ENCODE measurements at regions not wholly inside any gene's neighbourhood (a gene's known extent, or its start where the extent isn't known, plus 50 kb on each side); places are given as distances from the start of the nearest gene placed in this dataset.

DNA sequence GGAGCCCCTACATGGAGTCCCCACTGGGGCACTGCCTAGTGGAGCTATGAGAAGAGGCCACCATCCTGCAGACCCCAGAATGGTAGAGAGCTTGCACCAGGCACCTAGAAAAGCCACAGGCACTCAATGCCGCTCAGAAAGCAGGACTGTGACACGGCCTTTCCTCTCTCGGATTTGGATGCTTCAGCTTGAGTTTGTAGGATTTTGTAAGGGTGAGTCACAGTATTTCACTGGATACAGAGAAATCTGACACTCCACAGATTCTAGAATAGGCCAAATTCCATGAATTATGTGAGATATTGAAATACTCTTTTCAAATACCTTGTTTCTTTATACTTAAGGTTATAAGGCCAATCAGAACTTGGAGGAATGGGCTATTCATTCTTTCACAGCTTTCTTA lies 424.5 kb downstream of the HTR1B start:
- TF ChIP-seq, protein P1, sequence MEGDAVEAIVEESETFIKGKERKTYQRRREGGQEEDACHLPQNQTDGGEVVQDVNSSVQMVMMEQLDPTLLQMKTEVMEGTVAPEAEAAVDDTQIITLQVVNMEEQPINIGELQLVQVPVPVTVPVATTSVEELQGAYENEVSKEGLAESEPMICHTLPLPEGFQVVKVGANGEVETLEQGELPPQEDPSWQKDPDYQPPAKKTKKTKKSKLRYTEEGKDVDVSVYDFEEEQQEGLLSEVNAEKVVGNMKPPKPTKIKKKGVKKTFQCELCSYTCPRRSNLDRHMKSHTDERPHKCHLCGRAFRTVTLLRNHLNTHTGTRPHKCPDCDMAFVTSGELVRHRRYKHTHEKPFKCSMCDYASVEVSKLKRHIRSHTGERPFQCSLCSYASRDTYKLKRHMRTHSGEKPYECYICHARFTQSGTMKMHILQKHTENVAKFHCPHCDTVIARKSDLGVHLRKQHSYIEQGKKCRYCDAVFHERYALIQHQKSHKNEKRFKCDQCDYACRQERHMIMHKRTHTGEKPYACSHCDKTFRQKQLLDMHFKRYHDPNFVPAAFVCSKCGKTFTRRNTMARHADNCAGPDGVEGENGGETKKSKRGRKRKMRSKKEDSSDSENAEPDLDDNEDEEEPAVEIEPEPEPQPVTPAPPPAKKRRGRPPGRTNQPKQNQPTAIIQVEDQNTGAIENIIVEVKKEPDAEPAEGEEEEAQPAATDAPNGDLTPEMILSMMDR (IDR thresholded peaks at IDR 0.05; ENCODE audit: low read depth, low read length), result no peak
- H3K27me3 ChIP-seq, result no peaks in the 10 kb centered on the region
- H3K36me3 ChIP-seq, result no peaks in the 10 kb centered on the region
- no peak for DNase-seq
- H3K4me3 ChIP-seq (ENCODE audit: low read depth, low read length), result no peak overlapping the region
- H3K4me1 ChIP-seq, result no peaks in the 10 kb centered on the region
- no peaks in the 10 kb centered on the region for H3K9me3 ChIP-seq

DNA sequence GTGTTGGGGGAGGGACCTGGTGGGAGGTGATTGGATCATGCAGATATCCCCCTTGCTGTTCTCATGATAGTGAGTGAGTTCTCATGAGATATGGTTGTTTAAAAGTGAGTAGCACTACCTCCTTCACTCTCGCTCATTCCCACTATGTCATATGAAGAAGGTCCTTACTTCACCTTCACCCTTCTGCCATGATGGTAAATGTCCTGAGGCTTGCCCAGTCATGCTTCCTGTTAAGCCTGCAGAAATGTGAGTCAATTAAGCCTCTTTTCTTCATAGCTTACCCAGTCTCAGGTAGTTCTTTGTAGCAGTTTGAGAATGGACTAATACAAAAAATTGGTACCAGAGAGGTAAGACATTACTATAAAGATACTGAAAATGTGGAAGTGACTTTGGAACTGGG lies 425.9 kb downstream of the HTR1B start:
- TF ChIP-seq, protein P1 (IDR thresholded peaks at IDR 0.05; ENCODE audit: low read depth, low read length), result no peak

DNA sequence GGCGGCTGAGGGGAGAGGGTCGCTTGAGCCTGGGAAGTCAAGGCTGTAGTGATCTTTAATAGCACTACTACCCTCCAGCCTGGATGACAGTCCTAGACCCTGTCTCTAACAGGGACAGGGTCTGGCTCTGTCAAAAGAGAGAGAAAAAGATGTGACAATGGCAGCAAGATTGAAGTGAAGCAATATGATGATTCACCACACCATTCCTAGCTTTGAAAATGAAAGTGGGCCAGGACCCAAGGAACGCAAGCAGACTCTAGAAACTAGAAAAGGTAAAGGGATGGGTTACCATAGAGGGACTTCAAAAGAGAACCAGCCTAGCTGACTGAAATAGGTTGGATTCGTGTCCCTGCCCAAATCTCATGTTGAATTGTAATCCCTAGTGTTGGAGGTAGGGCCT lies 426.9 kb downstream of the HTR1B start:
- TF ChIP-seq, protein P1 (IDR thresholded peaks at IDR 0.05; ENCODE audit: low read depth, low read length), result no peak
- Histone ChIP-seq H3K4me1 (no peaks in the 10 kb centered on the region), H3K4me3 (ENCODE audit: low read depth, low read length) (no peak overlapping the region), H3K9me3 (no peaks in the 10 kb centered on the region), H3K27me3 (no peaks in the 10 kb centered on the region), H3K36me3 (no peaks in the 10 kb centered on the region)
- no peak for DNase-seq

More for the DNA sequence above, 425.9 kb downstream of the HTR1B start:
- Histone ChIP-seq H3K36me3 (no peaks in the 10 kb centered on the region), H3K4me1 (no peaks in the 10 kb centered on the region), H3K27me3 (no peaks in the 10 kb centered on the region), H3K4me3 (ENCODE audit: low read depth, low read length) (no peak overlapping the region), H3K9me3 (no peaks in the 10 kb centered on the region)
- DNase-seq, result no peak

DNA sequence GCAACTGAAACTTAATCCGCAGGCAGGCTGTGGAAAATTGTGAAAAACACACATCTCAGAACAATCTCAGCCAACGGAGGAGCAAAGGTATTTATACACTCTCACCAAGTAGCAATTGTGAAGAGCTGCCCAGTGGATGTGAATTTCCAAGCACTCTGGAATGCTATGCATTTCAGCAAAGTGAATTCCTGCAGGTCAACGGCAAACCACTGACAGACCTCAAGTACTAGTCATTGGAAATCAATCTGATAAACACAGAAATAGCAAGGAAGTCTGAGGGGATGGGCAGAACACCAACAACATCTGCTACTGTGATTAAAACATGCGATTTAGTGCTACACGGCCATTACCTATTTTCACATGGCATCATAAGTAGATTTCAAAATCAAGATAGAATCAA lies 429.1 kb downstream of the HTR1B start:
- no peak for DNase-seq
- Histone ChIP-seq H3K9me3 (no peaks in the 10 kb centered on the region), H3K27me3 (no peaks in the 10 kb centered on the region), H3K4me3 (ENCODE audit: low read depth, low read length) (no peak overlapping the region), H3K4me1 (no peaks in the 10 kb centered on the region), H3K36me3 (no peaks in the 10 kb centered on the region)
- TF ChIP-seq, protein P1 (IDR thresholded peaks at IDR 0.05; ENCODE audit: low read depth, low read length), result no peak

DNA sequence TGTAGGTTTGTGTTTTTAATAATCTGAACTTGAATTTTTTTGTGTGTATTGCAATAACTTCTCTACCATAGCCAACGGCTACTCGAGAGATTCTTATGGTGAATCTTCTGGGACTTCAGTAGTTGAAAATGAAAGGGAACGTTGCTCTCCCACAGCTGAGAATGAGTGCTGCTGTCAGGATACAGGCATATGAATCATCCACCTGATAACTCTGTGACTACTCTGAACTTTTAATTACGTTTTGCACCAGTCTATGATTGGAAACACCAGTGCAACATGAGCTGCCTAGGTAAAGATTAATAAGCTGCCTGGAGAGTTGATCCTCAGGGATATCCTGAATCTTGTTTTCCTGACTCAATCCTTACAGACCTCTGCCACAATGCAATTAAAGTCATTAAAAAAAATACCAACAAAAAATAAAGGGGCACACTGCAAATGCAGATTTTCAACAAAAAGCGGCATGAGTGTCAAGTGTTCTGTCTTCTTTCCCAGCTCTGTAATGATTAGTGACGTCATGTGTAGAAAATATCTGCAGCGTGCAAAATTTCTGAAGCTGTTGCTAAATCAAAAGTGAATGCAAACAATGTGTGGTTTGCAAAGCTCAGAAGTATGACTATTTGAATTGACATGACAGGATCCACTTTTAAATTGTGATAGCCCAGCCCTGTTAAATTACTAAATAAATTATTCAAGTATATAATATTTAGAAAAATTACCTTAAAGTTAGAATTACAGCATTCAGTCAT lies 432.2 kb downstream of the HTR1B start:
- Histone ChIP-seq H3K4me3 (ENCODE audit: low read depth, low read length) (no peak overlapping the region), H3K9me3 (no peaks in the 10 kb centered on the region), H3K27me3 (no peaks in the 10 kb centered on the region), H3K36me3 (no peaks in the 10 kb centered on the region), H3K4me1 (no peaks in the 10 kb centered on the region)
- TF ChIP-seq, protein P1 (IDR thresholded peaks at IDR 0.05; ENCODE audit: low read depth, low read length), result no peak
- DNase-seq, result no peak

DNA sequence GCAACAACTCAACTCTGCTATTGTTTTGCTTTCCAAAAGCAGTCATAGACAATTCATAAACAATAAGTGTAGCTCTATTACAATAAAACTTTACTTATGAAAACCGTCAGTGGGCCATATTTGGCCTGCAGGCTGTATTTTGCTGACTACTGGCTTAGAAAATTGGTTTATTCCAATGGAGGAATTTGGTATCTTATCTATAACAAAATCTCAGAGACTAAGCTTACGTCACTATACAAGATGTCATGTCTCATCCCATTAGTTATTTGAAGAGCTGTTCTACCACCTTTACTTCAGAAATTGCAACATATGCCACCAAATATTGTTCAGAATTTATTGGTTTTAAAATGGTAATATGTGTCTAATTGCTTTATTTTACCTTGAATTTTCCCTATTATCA lies 436.9 kb downstream of the HTR1B start:
- Histone ChIP-seq H3K27me3 (no peaks in the 10 kb centered on the region), H3K4me1 (no peaks in the 10 kb centered on the region), H3K36me3 (no peaks in the 10 kb centered on the region), H3K9me3 (no peaks in the 10 kb centered on the region), H3K4me3 (ENCODE audit: low read depth, low read length) (no peak overlapping the region)
- TF ChIP-seq, protein P1 (IDR thresholded peaks at IDR 0.05; ENCODE audit: low read depth, low read length), result no peak
- no peak for DNase-seq

All from BE2C (cell line).